HK-2 (cell line): ENCODE measurements at regions not wholly inside any gene's neighbourhood (a gene's known extent, or its start where the extent isn't known, plus 50 kb on each side); places are given as distances from the start of the nearest gene placed in this dataset.
"Not testable (repeated sequence)": the region's sequence is repeated elsewhere in the genome, so short reads cannot be mapped to it uniquely, and the experiment has no call there.

Experiments
- DNase-seq: peaks from one replicate; pipeline ENCODE4 v3.0.0-alpha.2; 2018; ENCODE audit not compliant: unreplicated experiment

GRCh38 chr5:13640270-13640669 lies 304.2 kb downstream of the DNAH5 start:
- no peak for DNase-seq

DNA sequence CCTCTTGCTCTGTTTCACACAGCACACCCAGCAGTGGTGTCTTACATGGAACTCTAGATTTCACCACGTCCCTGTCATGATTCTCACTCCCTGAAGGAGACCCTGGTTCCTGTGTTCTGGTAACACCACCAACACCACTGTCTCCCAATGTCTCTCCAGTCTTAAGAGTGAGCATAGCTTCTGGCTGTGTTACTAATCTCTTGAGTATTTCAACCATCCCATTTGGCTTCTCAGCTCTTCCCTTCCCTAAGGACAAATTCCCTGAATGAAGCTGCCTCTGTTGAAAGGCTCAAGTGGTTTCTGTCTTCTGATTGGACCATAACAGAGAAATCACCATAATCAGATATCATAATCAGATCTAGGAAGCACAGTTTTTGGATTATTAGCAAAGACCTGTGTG lies 311.8 kb downstream of the DNAH5 start:
- no peak for DNase-seq

DNA sequence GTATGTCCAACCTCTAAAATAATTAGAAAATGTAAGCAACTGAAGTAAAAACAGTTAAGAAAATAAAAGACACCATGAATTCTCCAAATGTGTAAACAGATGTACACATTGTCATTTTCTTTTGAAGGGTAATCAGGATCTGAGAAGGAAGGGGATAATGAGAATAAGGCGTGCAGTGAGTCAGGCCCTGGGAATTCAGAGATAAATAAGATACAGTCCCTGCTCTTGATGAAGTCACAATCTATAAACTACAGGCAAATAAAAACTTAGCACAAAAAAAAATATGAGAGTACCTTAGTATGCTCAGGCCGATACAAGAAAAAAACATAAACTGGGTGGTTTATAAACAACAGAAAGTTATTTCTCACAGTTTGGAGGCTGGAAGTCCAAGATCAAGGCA lies 315.3 kb downstream of the DNAH5 start:
- DNase-seq = no peak

DNA sequence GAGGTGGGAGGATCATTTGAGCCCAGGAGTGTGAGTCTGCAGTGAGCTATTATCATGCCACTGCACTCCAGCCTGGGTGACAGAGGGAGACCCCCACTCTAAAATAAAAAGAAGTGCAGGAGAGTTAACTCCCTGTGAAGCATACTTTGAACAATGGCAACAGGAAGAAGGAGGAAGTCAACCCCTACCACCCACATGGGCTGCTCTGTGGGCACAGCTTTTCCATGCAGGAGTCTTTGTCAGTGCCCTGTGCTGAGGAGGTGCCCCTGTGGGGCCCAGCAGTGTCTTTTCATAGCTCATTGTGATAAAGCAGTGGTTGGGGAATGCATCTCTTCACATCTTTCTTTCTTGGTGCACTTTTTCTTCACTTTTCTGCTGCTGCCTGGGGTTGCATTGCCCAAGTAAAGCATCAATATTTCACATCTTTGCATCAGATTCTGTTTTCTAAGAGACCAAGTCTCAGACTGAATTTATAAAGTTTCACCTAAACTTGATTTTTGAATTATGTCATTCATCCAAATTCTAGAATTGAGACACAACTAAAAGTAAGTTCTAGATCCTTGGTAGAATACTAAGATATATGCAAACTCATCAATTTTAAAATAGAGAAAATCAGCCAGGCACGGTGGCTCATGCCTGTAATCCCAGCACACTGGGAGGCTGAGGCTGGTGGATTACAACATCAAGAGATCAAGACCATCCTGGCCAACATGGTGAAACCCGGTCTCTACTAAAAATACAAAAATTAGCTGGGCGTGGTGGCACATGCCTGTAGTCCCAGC lies 316.6 kb downstream of the DNAH5 start:
- DNase-seq = no peak

DNA sequence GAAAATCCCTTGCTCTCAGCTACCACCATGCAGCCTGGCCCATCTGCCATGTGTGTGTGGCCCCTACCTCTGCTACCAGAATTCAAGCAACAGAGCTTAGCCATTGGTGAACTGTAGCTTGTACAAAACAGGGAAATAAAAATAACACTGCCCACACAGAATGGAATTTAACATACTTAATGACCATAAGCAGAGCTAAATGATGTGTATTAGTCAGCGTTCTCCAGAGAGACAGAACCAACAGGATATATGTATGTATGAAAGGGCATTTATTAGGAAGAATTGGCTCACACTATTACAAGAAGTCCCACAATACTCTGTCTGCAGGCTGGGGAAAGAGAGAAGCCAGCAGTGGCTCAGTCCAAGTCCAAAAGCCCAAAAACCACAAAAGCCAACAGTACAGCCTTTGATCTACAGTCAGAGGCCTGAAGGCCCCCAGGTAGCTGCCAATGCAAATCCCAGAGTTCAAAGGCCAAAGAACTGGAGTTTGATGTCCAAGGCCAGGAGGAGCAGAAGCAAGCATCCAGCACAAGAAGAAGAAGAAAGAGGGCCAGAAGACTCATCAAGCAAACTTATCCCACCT lies 318.8 kb downstream of the DNAH5 start:
- DNase-seq = no peak

- DNase-seq = no peak
Measured at GRCh38 chr5:13624283-13625074, 320.0 kb downstream of the DNAH5 start.

DNA sequence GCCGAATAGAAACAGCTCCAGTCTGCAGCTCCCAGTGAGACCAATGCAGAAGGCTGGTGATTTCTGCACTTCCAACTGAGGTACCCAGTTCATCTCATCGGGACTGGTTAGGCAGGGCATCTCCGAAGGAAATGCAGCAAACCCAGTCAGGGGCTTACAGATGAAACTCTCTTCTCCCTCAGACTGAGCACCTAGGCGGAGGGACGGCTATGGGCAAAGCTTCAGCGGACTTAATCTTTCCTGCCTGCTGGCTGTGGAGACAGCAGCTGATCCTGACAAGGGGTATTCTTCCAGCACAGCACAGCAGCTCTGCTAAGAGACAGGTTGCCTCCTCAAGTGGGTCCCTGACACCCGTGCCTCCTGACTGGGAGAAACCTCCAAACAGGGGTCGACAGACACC lies 330.9 kb downstream of the DNAH5 start:
- DNase-seq = no peak

GRCh38 chr5:13611604-13612003 lies 332.9 kb downstream of the DNAH5 start:
- DNase-seq = no peak

DNA sequence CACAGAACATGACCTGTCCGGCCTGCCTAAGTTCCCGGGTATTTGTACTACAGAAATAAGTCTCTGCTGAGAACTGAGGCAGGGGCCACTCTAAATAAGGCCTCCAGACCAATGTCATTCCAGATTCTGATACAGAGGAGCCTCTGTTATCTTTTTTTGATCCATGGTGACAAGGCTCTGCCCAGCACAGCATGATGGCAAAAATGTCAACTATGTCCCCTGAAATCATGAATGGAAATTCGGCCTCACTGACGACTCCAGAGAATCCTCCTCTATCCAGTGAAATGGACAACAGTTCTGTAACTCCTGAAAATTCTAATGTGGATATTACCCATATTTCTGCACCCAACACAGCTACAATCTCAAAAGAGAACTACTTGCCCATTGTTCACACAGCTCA lies 335.0 kb downstream of the DNAH5 start:
- no peak for DNase-seq

GRCh38 chr5:13606051-13606450 lies 338.4 kb downstream of the DNAH5 start:
- DNase-seq = no peak

- peak; percentile 20 for DNase-seq
Measured at GRCh38 chr5:13601112-13601511, 343.4 kb downstream of the DNAH5 start.

GRCh38 chr5:13595978-13596377 lies 348.5 kb downstream of the DNAH5 start:
- no peak for DNase-seq

DNA sequence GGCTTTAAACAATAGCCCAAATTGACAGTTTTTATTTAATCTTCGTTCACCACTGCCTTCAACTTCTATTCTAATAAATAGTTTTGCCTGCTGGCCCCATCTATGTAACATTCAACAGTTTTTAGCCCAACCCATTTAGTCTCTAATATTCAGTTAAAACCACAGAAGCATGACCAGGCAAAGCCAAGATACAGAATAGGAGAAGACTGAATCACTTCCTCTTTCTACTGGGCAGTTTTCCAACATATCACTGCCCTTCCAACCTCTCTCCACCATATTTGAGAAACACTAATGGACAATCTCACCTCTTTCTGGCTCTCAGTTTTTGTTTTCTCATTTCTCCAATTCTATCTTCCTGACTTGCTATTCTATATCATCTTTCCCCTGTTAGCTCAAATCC lies 352.9 kb downstream of the DNAH5 start:
- DNase-seq = no peak

DNA sequence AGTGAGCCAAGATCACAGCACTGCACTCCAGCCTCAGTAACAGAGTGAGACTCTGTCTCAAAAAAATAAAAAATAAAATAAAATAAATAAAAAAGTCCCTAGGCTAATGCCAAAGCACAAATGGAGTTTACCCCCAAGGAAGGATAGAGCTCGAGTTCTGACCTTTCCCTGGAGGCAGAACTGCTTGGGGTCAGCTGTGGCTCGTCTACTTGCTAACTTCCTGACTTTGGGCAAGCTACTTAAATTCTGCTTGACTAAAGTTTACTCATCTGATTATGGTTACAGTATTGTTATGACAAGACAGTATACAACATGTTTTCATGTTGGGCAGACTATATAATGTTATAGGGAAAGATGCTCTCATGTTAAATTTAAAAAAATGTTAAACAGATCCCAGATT lies 359.2 kb downstream of the DNAH5 start:
- DNase-seq = no peak

DNA sequence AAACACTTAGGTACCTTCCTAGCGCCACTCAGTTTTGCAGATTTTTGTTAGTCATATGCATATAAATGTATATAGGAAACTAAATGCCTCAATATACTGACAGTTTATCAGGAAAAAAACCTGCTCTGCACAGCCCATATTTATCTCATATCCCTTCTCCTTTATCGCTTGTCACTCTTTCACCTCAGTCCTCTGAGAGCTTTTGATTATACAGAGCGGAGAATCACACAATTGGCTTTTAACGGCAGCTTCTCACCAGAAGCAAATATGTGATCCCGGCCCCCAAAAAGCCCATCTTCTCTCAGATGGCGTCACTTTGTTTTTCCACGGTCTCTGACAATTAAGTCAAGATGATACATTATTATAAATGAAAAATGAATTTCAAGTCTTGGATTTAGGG lies 362.6 kb downstream of the DNAH5 start:
- no peak for DNase-seq

- DNase-seq = no peak
Measured at GRCh38 chr5:13581132-13581531, 363.4 kb downstream of the DNAH5 start.

- no peak for DNase-seq
Measured at GRCh38 chr5:13580058-13580457, 364.4 kb downstream of the DNAH5 start.

- DNase-seq = not testable (repeated sequence)
Measured at GRCh38 chr5:13579091-13579490, 365.4 kb downstream of the DNAH5 start.

DNA sequence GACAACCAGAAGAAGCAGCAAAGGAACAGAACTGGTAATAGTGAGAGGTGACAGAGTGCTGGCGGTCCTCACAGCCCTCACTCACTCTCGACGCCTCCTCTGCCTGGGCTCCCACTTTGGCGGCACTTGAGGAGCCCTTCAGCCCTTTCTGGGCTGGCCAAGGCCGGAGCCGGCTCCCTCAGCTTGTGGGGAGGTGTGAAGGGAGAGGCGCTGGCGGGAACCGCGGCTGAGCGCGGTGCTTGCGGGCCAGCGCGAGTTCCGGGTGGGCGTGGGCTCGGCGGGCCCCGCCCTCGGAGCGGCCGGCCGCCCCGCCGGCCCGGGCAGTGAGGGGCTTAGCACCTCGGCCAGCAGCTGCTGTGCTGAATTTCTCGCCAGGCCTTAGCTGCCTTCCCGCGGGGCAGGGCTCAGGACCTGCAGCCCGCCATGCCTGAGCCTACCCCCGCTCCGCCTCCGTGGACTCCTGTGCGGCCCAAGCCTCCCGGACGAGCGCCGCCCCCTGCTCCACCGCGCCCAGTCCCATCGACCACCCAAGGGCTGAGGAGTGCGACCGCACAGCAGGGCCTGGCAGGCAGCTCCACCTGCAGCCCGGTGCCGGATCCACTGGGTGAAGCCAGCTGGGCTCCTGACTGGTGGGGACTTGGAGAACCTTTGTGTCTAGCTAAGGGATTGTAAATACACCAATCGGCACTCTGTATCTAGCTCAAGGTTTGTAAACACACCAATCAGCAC lies 366.0 kb downstream of the DNAH5 start:
- not testable (repeated sequence) for DNase-seq

GRCh38 chr5:13574574-13574973 lies 369.9 kb downstream of the DNAH5 start:
- DNase-seq = no peak

DNA sequence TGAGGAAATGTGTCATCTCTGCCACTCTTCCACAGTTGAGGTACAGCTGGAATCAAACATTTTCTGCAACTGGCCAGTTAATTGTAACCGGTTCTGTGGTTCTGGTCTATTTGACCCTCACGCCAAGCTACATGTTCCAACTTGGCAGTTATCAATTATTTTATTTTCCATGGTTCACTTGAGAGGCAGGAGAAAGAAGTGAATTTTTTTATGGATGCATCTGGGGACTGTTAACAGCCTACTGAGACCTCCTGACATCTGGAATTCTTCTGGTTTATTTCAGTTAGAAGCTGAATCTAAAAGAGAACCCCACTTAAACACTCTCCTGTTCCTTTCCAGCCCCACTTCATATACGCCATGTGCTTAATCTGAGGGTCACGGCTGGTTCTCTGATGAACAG lies 372.3 kb downstream of the DNAH5 start:
- DNase-seq = no peak

DNA sequence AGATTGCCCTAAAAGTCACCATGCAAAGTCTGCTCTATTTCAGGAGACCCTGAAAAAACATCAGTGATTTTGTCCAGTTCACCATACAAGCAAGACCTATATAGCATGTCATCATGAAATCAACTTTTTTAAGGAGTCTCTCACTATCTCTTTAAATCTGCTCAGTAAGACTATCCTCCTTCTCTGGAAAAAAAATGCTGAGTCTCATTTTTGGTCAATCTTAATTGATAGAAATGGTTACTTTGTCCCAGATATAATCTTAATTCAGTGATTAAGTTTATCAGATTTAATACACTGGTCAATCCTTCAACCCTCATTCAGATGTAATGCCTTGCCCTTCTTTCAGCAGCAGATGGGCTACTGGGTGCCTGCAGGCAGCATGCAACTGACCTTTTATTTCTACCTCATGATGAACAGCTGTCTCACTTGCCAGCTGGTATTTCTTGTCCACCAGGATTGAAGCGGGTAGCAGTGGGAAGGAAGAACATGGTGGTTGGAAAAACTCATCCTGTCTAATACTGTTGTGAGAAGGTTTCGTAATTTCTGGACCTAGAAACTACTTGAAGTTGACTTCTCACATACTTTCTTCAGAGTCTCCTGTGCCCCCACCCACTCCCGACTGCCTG lies 375.3 kb downstream of the DNAH5 start:
- DNase-seq = no peak
